Activated B cell treated with CpG ODN at 0.5 μM for 24 hours (primary cell): ENCODE measurements at regions not wholly inside any gene's neighbourhood (a gene's known extent, or its start where the extent isn't known, plus 50 kb on each side); places are given as distances from the start of the nearest gene placed in this dataset.

Source experiments
- ATAC-seq: fragments of 200-7000 bp; cut with Tn5 transposase; one replicate; pipeline ENCODE4 v1.10.0; 2021; ENCODE audit warnings: low read depth, mild to moderate bottlenecking, moderate library complexity
- CTCF ChIA-PET: fragments of 350-600 bp; sonication (Branson Sonifier 250); formaldehyde crosslinking; loops from one replicate; lab custom pipeline; 2021; ENCODE audit warnings: antibody characterized with exemption; lab: Charles Lee
- POLR2A ChIA-PET: fragments of 350-600 bp; sonication (Branson Sonifier 250); formaldehyde crosslinking; loops from one replicate; lab custom pipeline; 2021; ENCODE audit warnings: antibody characterized with exemption; lab: Charles Lee
- DNase-seq: peaks from one replicate; pipeline ENCODE4 v3.0.0; 2022
- H3K27ac Mint-ChIP-seq: one replicate; pipeline ENCODE4 v1.8.0; 2020; ENCODE audit warnings: mixed read lengths
- H3K27me3 Mint-ChIP-seq: one replicate; pipeline ENCODE4 v1.8.0; 2021; ENCODE audit warnings: mixed read lengths
- H3K36me3 Mint-ChIP-seq: one replicate; pipeline ENCODE4 v1.8.0; 2021; ENCODE audit warnings: low read depth, mixed read lengths
- H3K4me1 Mint-ChIP-seq: one replicate; pipeline ENCODE4 v1.8.0; 2021; ENCODE audit warnings: mixed read lengths
- H3K4me3 Mint-ChIP-seq: one replicate; pipeline ENCODE4 v1.8.0; 2020; ENCODE audit warnings: mild to moderate bottlenecking, mixed read lengths
- H3K9me3 Mint-ChIP-seq: one replicate; pipeline ENCODE4 v1.8.0; 2020; ENCODE audit warnings: mixed read lengths
- CTCF ChIP-seq: fragments of 200-600 bp; IDR thresholded peaks from one replicate; pipeline ENCODE4 v1.8.0; 2022; ENCODE audit warnings: antibody characterized with exemption, mild to moderate bottlenecking
- intact Hi-C: fragments of 100-400 bp; cut with micrococcal nuclease; formaldehyde crosslinking; loops from one replicate; pipeline ENCODE4 v1.15.1; 2024

- Mint-ChIP-seq H3K9me3 (no peaks in the 10 kb centered on the region), H3K36me3 (no peaks in the 10 kb centered on the region)
- CTCF ChIA-PET, result no interaction called here
These were observed 175.7 kb upstream of the EGLN3 start for GRCh38 chr14:34126586-34126985.

GRCh38 chr14:34124585-34124984, 173.7 kb upstream of the EGLN3 start:
- TF ChIP-seq CTCF, result no peak
- Mint-ChIP-seq H3K36me3 (no peaks in the 10 kb centered on the region), H3K4me3 (no peak overlapping the region), H3K4me1 (no peaks in the 10 kb centered on the region), H3K27me3 (peaks cover 2% of the 10 kb centered on the region), H3K9me3 (no peaks in the 10 kb centered on the region), H3K27ac (no peak overlapping the region)
- CTCF ChIA-PET, result no interaction called here
- intact Hi-C loops, result no loop called here
- ATAC-seq, result no peak
- POLR2A ChIA-PET, result no interaction called here
- DNase-seq, result no peak

More at GRCh38 chr14:34126586-34126985, 175.7 kb upstream of the EGLN3 start:
- H3K27ac Mint-ChIP-seq, result no peak overlapping the region
- no peak overlapping the region for H3K4me3 Mint-ChIP-seq
- ATAC-seq, result no peak
- POLR2A ChIA-PET, result no interaction called here
- no peak for TF ChIP-seq CTCF
- no peak for DNase-seq
- intact Hi-C loops, result no loop called here
- H3K27me3 Mint-ChIP-seq, result no peaks in the 10 kb centered on the region
- H3K4me1 Mint-ChIP-seq, result no peaks in the 10 kb centered on the region

- ChIA-PET CTCF (no interaction called here), POLR2A (no interaction called here)
- no peak for DNase-seq
- Mint-ChIP-seq H3K27ac (no peak overlapping the region), H3K9me3 (no peaks in the 10 kb centered on the region), H3K4me3 (no peak overlapping the region), H3K27me3 (peaks cover 3% of the 10 kb centered on the region), H3K36me3 (no peaks in the 10 kb centered on the region), H3K4me1 (no peaks in the 10 kb centered on the region)
- ATAC-seq, result no peak
- no peak for TF ChIP-seq CTCF
- intact Hi-C loops, result no loop called here
These were observed 171.8 kb upstream of the EGLN3 start for GRCh38 chr14:34122650-34123049.

GRCh38 chr14:34122081-34122480, 171.2 kb upstream of the EGLN3 start:
- Mint-ChIP-seq H3K27me3 (peaks cover 3% of the 10 kb centered on the region), H3K9me3 (no peaks in the 10 kb centered on the region), H3K27ac (no peak overlapping the region), H3K4me1 (no peaks in the 10 kb centered on the region), H3K36me3 (no peaks in the 10 kb centered on the region), H3K4me3 (no peak overlapping the region)
- intact Hi-C loops, result no loop called here
- ChIA-PET CTCF (no interaction called here), POLR2A (no interaction called here)
- TF ChIP-seq CTCF, result no peak
- ATAC-seq, result no peak
- DNase-seq, result no peak

- H3K27ac Mint-ChIP-seq, result no peak overlapping the region
- ATAC-seq (no peak), DNase-seq (no peak)
- intact Hi-C loops, result no loop called here
- no peaks in the 10 kb centered on the region for H3K4me1 Mint-ChIP-seq
- H3K27me3 Mint-ChIP-seq, result peaks cover 3% of the 10 kb centered on the region
- no peak for TF ChIP-seq CTCF
- H3K4me3 Mint-ChIP-seq, result no peak overlapping the region
- POLR2A ChIA-PET, result no interaction called here
- H3K36me3 Mint-ChIP-seq, result no peaks in the 10 kb centered on the region
- peaks cover 4% of the 10 kb centered on the region for H3K9me3 Mint-ChIP-seq
- CTCF ChIA-PET, result no interaction called here
These were observed 169.5 kb upstream of the EGLN3 start for GRCh38 chr14:34120185-34120977.
